ENCODE measurements at regions not wholly inside any gene's neighbourhood (a gene's known extent, or its start where the extent isn't known, plus 50 kb on each side); places are given as distances from the start of the nearest gene placed in this dataset.

- H3K4me3 ChIP-seq (ENCODE audit: low read length), result no peak overlapping the region
- no peak overlapping the region for H3K9ac ChIP-seq (ENCODE audit: low read length)
- no peaks in the 10 kb centered on the region for H3K4me1 ChIP-seq (ENCODE audit: control insufficient read depth, insufficient read depth, low read length)
- no peaks in the 10 kb centered on the region for H3K36me3 ChIP-seq (ENCODE audit: control insufficient read depth, insufficient read depth, low read length)
- H3K27ac ChIP-seq (ENCODE audit: low read depth, low read length), result no peak overlapping the region
- no peaks in the 10 kb centered on the region for H3K27me3 ChIP-seq (ENCODE audit: control insufficient read depth, insufficient read depth, low read length)
Observed at GRCh38 chr14:63781686-63782085, 53.8 kb upstream of the SGPP1 start.

GRCh38 chr14:63782683-63783389 is 55.0 kb upstream of the SGPP1 start:
- no peaks in the 10 kb centered on the region for H3K36me3 ChIP-seq (ENCODE audit: control insufficient read depth, insufficient read depth, low read length)
- no peak overlapping the region for H3K9ac ChIP-seq (ENCODE audit: low read length)
- no peaks in the 10 kb centered on the region for H3K27me3 ChIP-seq (ENCODE audit: control insufficient read depth, insufficient read depth, low read length)
- H3K27ac ChIP-seq (ENCODE audit: low read depth, low read length), result no peak overlapping the region
- no peak overlapping the region for H3K4me3 ChIP-seq (ENCODE audit: low read length)
- H3K4me1 ChIP-seq (ENCODE audit: control insufficient read depth, insufficient read depth, low read length), result no peaks in the 10 kb centered on the region

GRCh38 chr14:63788011-63788933 is 60.4 kb upstream of the SGPP1 start:
- Histone ChIP-seq H3K9ac (ENCODE audit: low read length) (no peak overlapping the region), H3K4me3 (ENCODE audit: low read length) (peak overlapping the region; percentile 10), H3K27me3 (ENCODE audit: control insufficient read depth, insufficient read depth, low read length) (no peaks in the 10 kb centered on the region), H3K27ac (ENCODE audit: low read depth, low read length) (no peak overlapping the region), H3K4me1 (ENCODE audit: control insufficient read depth, insufficient read depth, low read length) (no peaks in the 10 kb centered on the region), H3K36me3 (ENCODE audit: control insufficient read depth, insufficient read depth, low read length) (no peaks in the 10 kb centered on the region)

- no peak overlapping the region for H3K4me3 ChIP-seq (ENCODE audit: low read length)
- no peak overlapping the region for H3K27ac ChIP-seq (ENCODE audit: low read depth, low read length)
- H3K9ac ChIP-seq (ENCODE audit: low read length), result no peak overlapping the region
- no peaks in the 10 kb centered on the region for H3K4me1 ChIP-seq (ENCODE audit: control insufficient read depth, insufficient read depth, low read length)
- H3K36me3 ChIP-seq (ENCODE audit: control insufficient read depth, insufficient read depth, low read length), result no peaks in the 10 kb centered on the region
- no peaks in the 10 kb centered on the region for H3K27me3 ChIP-seq (ENCODE audit: control insufficient read depth, insufficient read depth, low read length)
Observed at GRCh38 chr14:63793376-63793775, 59.4 kb upstream of the SYNE2 start.

GRCh38 chr14:63795532-63795931 is 57.3 kb upstream of the SYNE2 start:
- no peaks in the 10 kb centered on the region for H3K4me1 ChIP-seq (ENCODE audit: control insufficient read depth, insufficient read depth, low read length)
- H3K36me3 ChIP-seq (ENCODE audit: control insufficient read depth, insufficient read depth, low read length), result no peaks in the 10 kb centered on the region
- no peak overlapping the region for H3K27ac ChIP-seq (ENCODE audit: low read depth, low read length)
- H3K4me3 ChIP-seq (ENCODE audit: low read length), result no peak overlapping the region
- no peaks in the 10 kb centered on the region for H3K27me3 ChIP-seq (ENCODE audit: control insufficient read depth, insufficient read depth, low read length)
- H3K9ac ChIP-seq (ENCODE audit: low read length), result no peak overlapping the region

GRCh38 chr14:63800083-63800482 is 52.7 kb upstream of the SYNE2 start:
- H3K4me3 ChIP-seq (ENCODE audit: low read length), result no peak overlapping the region
- H3K4me1 ChIP-seq (ENCODE audit: control insufficient read depth, insufficient read depth, low read length), result no peaks in the 10 kb centered on the region
- no peak overlapping the region for H3K27ac ChIP-seq (ENCODE audit: low read depth, low read length)
- no peaks in the 10 kb centered on the region for H3K36me3 ChIP-seq (ENCODE audit: control insufficient read depth, insufficient read depth, low read length)
- no peak overlapping the region for H3K9ac ChIP-seq (ENCODE audit: low read length)
- H3K27me3 ChIP-seq (ENCODE audit: control insufficient read depth, insufficient read depth, low read length), result no peaks in the 10 kb centered on the region

- Histone ChIP-seq H3K4me1 (ENCODE audit: control insufficient read depth, insufficient read depth, low read length) (no peaks in the 10 kb centered on the region), H3K27ac (ENCODE audit: low read depth, low read length) (no peak overlapping the region), H3K36me3 (ENCODE audit: control insufficient read depth, insufficient read depth, low read length) (no peaks in the 10 kb centered on the region), H3K9ac (ENCODE audit: low read length) (no peak overlapping the region), H3K4me3 (ENCODE audit: low read length) (no peak overlapping the region), H3K27me3 (ENCODE audit: control insufficient read depth, insufficient read depth, low read length) (no peaks in the 10 kb centered on the region)
Observed at GRCh38 chr14:63800651-63801375, 52.0 kb upstream of the SYNE2 start.
